ENCODE measurements at regions not wholly inside any gene's neighbourhood (a gene's known extent, or its start where the extent isn't known, plus 50 kb on each side); places are given as distances from the start of the nearest gene placed in this dataset.

GRCh38 chr3:102691507-102691906 lies 256.7 kb downstream of the ZPLD1 start:
- Histone ChIP-seq H3K36me3 (ENCODE audit: control insufficient read depth in 2 of 3, insufficient read depth in 3 of 3, low read length in 3 of 3) (no peaks in the 10 kb centered on the region), H3K9me3 (ENCODE audit: control insufficient read depth in 2 of 3, insufficient read depth in 1 of 3, low read length in 3 of 3) (no peaks in the 10 kb centered on the region), H3K27me3 (ENCODE audit: control insufficient read depth, insufficient read depth, low read length) (no peaks in the 10 kb centered on the region), H3K4me1 (ENCODE audit: control insufficient read depth in 2 of 3, insufficient read depth in 2 of 3, low read depth in 1 of 3, low read length in 3 of 3) (no peaks in the 10 kb centered on the region), H3K27ac (ENCODE audit: low read depth in 2 of 2, low read length in 2 of 2) (no peak overlapping the region), H3K9ac (ENCODE audit: low read length in 3 of 3) (no peak overlapping the region), H3K4me3 (ENCODE audit: low read length in 3 of 3) (no peak overlapping the region)
- FAIRE-seq (no peak), DNase-seq (no peak)
- TF ChIP-seq, protein P1, sequence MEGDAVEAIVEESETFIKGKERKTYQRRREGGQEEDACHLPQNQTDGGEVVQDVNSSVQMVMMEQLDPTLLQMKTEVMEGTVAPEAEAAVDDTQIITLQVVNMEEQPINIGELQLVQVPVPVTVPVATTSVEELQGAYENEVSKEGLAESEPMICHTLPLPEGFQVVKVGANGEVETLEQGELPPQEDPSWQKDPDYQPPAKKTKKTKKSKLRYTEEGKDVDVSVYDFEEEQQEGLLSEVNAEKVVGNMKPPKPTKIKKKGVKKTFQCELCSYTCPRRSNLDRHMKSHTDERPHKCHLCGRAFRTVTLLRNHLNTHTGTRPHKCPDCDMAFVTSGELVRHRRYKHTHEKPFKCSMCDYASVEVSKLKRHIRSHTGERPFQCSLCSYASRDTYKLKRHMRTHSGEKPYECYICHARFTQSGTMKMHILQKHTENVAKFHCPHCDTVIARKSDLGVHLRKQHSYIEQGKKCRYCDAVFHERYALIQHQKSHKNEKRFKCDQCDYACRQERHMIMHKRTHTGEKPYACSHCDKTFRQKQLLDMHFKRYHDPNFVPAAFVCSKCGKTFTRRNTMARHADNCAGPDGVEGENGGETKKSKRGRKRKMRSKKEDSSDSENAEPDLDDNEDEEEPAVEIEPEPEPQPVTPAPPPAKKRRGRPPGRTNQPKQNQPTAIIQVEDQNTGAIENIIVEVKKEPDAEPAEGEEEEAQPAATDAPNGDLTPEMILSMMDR (IDR thresholded peaks at IDR 0.05; ENCODE audit: borderline replicate concordance, extremely low read depth, insufficient read depth): no peak
- intact Hi-C loops (cut with DNase I): no loop called here

DNA sequence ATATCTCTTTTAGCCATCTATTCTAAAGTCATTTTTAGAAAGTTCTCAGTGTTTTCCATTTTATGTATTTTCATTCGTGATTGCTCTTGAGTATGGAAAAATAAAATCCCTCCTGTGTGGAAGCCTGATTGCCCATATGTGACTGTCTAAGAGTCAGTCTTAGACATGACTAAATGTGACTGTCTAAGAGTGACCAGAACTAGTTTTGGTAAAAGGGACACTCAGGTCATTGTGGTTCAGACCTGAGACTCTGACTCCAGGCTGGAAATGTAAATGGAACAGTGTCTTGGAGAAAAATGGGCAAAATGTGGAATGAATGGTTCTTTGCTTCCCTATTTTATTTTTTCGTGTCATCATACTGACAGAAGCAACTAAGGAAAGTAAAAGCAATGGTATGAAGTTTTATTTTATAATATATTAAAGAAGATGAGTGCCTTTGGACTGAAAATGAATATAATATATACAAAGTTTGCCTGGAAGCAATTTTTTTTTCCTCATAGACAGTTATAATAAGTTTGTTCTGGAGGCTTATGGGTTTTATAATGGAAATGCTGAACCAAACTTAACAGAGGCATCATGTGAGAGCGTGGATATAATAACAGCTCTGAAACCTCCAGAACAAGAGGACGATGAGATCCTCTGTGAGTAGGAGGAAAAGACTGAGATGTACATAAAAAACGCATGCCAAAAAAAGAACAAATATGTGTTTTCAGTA lies 264.4 kb downstream of the ZPLD1 start:
- intact Hi-C loops (cut with DNase I): no loop called here
- no peaks in the 10 kb centered on the region for H3K36me3 ChIP-seq (ENCODE audit: control insufficient read depth in 2 of 3, insufficient read depth in 3 of 3, low read length in 3 of 3)
- H3K27ac ChIP-seq (ENCODE audit: low read depth in 2 of 2, low read length in 2 of 2): no peak overlapping the region
- TF ChIP-seq, protein P1 (IDR thresholded peaks at IDR 0.05; ENCODE audit: borderline replicate concordance, extremely low read depth, insufficient read depth): no peak
- no peaks in the 10 kb centered on the region for H3K4me1 ChIP-seq (ENCODE audit: control insufficient read depth in 2 of 3, insufficient read depth in 2 of 3, low read depth in 1 of 3, low read length in 3 of 3)
- no peaks in the 10 kb centered on the region for H3K9me3 ChIP-seq (ENCODE audit: control insufficient read depth in 2 of 3, insufficient read depth in 1 of 3, low read length in 3 of 3)
- DNase-seq (no peak), FAIRE-seq (no peak)
- H3K4me3 ChIP-seq (ENCODE audit: low read length in 3 of 3): no peak overlapping the region
- no peak overlapping the region for H3K9ac ChIP-seq (ENCODE audit: low read length in 3 of 3)
- H3K27me3 ChIP-seq (ENCODE audit: control insufficient read depth, insufficient read depth, low read length): no peaks in the 10 kb centered on the region

GRCh38 chr3:102699819-102700140 lies 265.0 kb downstream of the ZPLD1 start:
- DNase-seq: no peak
- no peak for FAIRE-seq
- Histone ChIP-seq H3K9me3 (ENCODE audit: control insufficient read depth in 2 of 3, insufficient read depth in 1 of 3, low read length in 3 of 3) (no peaks in the 10 kb centered on the region), H3K27me3 (ENCODE audit: control insufficient read depth, insufficient read depth, low read length) (no peaks in the 10 kb centered on the region), H3K27ac (ENCODE audit: low read depth in 2 of 2, low read length in 2 of 2) (no peak overlapping the region), H3K4me3 (ENCODE audit: low read length in 3 of 3) (no peak overlapping the region), H3K36me3 (ENCODE audit: control insufficient read depth in 2 of 3, insufficient read depth in 3 of 3, low read length in 3 of 3) (no peaks in the 10 kb centered on the region), H3K4me1 (ENCODE audit: control insufficient read depth in 2 of 3, insufficient read depth in 2 of 3, low read depth in 1 of 3, low read length in 3 of 3) (no peaks in the 10 kb centered on the region), H3K9ac (ENCODE audit: low read length in 3 of 3) (no peak overlapping the region)
- intact Hi-C loops (cut with DNase I): no loop called here
- TF ChIP-seq, protein P1 (IDR thresholded peaks at IDR 0.05; ENCODE audit: borderline replicate concordance, extremely low read depth, insufficient read depth): no peak

DNA sequence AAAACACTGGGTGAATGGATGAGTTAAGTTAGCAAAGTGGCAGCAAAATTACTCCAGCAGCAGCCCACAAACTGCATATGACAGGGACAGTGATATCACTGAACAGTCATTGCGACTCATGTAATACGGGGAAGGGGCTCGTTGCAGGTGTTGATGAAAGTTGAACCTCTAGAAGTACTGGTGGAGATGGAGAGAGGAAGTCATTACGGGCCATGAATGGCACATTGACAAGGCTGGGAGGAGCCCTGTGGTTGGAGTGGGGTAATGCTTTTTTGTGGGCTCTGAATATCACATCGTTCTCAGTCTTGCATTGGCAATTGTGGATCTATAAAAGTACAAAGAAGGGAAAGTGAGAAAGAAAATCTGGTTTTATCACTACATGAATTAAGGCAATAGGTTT lies 278.1 kb downstream of the ZPLD1 start:
- Histone ChIP-seq H3K9me3 (ENCODE audit: control insufficient read depth in 2 of 3, insufficient read depth in 1 of 3, low read length in 3 of 3) (no peaks in the 10 kb centered on the region), H3K36me3 (ENCODE audit: control insufficient read depth in 2 of 3, insufficient read depth in 3 of 3, low read length in 3 of 3) (no peaks in the 10 kb centered on the region), H3K27ac (ENCODE audit: low read depth in 2 of 2, low read length in 2 of 2) (no peak overlapping the region), H3K4me3 (ENCODE audit: low read length in 3 of 3) (no peak overlapping the region), H3K27me3 (ENCODE audit: control insufficient read depth, insufficient read depth, low read length) (no peaks in the 10 kb centered on the region), H3K4me1 (ENCODE audit: control insufficient read depth in 2 of 3, insufficient read depth in 2 of 3, low read depth in 1 of 3, low read length in 3 of 3) (no peaks in the 10 kb centered on the region), H3K9ac (ENCODE audit: low read length in 3 of 3) (no peak overlapping the region)
- intact Hi-C loops (cut with DNase I): no loop called here
- FAIRE-seq: no peak
- no peak for DNase-seq
- TF ChIP-seq, protein P1 (IDR thresholded peaks at IDR 0.05; ENCODE audit: borderline replicate concordance, extremely low read depth, insufficient read depth): no peak
